Esophagus squamous epithelium (tissue), 4 donors: ENCODE measurements at regions not wholly inside any gene's neighbourhood (a gene's known extent, or its start where the extent isn't known, plus 50 kb on each side); places are given as distances from the start of the nearest gene placed in this dataset.

ENCODE experiments used
- POLR2A ChIP-seq, 4 donors: fragments of 450-650 bp; IDR thresholded peaks; one replicate each; pipeline ENCODE4 v1.6.1; 2017; ENCODE audit warnings: antibody characterized with exemption in 4 of 4, mild to moderate bottlenecking in 4 of 4, moderate library complexity in 3 of 4
- TF ChIP-seq, protein P1 (sequence below), 6 experiments: fragments of 450-650 bp in 4 of 6; fragments of 200-600 bp in 2 of 6; sonication (generic) in 2 of 6; IDR thresholded peaks; one replicate each; pipeline ENCODE4 v1.5.1; 2016 to 2019; ENCODE audit warnings: antibody characterized with exemption in 6 of 6, mild to moderate bottlenecking in 4 of 6, moderate library complexity in 4 of 6

DNA sequence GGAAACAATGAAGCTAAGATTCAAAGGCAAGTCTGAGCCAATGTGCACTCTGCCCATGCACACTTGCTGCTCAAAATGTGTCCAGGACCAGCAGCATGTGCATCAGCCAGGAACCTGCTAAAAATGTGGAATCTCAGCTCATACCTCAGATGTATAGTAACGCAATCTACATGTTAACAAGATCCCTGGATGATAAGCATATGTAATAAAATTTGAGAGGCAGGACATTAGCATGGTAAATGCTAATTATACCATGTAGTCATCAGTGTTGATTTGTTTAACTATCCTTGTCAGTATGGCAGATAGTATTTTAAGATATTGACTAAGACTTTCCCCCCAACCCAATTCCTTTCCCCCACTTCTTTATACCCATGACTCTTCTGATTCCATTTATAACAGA is 379.6 kb downstream of the TOX3 start:
- no peak for TF ChIP-seq POLR2A (IDR thresholded peaks at IDR 0.05)
- TF ChIP-seq, protein P1, sequence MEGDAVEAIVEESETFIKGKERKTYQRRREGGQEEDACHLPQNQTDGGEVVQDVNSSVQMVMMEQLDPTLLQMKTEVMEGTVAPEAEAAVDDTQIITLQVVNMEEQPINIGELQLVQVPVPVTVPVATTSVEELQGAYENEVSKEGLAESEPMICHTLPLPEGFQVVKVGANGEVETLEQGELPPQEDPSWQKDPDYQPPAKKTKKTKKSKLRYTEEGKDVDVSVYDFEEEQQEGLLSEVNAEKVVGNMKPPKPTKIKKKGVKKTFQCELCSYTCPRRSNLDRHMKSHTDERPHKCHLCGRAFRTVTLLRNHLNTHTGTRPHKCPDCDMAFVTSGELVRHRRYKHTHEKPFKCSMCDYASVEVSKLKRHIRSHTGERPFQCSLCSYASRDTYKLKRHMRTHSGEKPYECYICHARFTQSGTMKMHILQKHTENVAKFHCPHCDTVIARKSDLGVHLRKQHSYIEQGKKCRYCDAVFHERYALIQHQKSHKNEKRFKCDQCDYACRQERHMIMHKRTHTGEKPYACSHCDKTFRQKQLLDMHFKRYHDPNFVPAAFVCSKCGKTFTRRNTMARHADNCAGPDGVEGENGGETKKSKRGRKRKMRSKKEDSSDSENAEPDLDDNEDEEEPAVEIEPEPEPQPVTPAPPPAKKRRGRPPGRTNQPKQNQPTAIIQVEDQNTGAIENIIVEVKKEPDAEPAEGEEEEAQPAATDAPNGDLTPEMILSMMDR (IDR thresholded peaks at IDR 0.05): no peak
